H9 (cell line): ENCODE measurements at regions not wholly inside any gene's neighbourhood (a gene's known extent, or its start where the extent isn't known, plus 50 kb on each side); places are given as distances from the start of the nearest gene placed in this dataset.

Experiments
- DNase-seq: peaks from one replicate; pipeline ENCODE4 v3.0.0-alpha.2; 2017
- H2AFZ ChIP-seq: one replicate; pipeline ENCODE4 v1.6.1; 2013; ENCODE audit warnings: mild to moderate bottlenecking, low read length, control low read depth, moderate library complexity
- H2AK5ac ChIP-seq: 2 replicates; pipeline ENCODE4 v1.6.1; 2013; ENCODE audit warnings: low read length, control low read depth, mixed read lengths; ENCODE audit not compliant: insufficient read length
- H2BK120ac ChIP-seq: one replicate; pipeline ENCODE4 v1.6.1; 2013; ENCODE audit warnings: low read depth, mild to moderate bottlenecking, low read length, control low read depth, inconsistent platforms; ENCODE audit not compliant: poor library complexity, severe bottlenecking
- H2BK12ac ChIP-seq: 2 replicates; pipeline ENCODE4 v1.6.1; 2013; ENCODE audit warnings: low read length, control low read depth, mixed read lengths, low read depth; ENCODE audit not compliant: insufficient read length
- H2BK15ac ChIP-seq: 2 replicates; pipeline ENCODE4 v1.6.1; 2013; ENCODE audit warnings: low read depth, low read length, control low read depth
- H2BK20ac ChIP-seq: one replicate; pipeline ENCODE4 v1.6.1; 2013; ENCODE audit warnings: low read depth, mild to moderate bottlenecking, low read length, control low read depth, inconsistent platforms; ENCODE audit not compliant: poor library complexity, severe bottlenecking
- H2BK5ac ChIP-seq: 2 replicates; pipeline ENCODE4 v1.6.1; 2013; ENCODE audit warnings: low read length, control low read depth, mixed read lengths; ENCODE audit not compliant: insufficient read length
- H3K14ac ChIP-seq: 2 replicates; pipeline ENCODE4 v1.6.1; 2013; ENCODE audit warnings: low read length, control low read depth; ENCODE audit not compliant: insufficient read depth
- H3K18ac ChIP-seq: 2 replicates; pipeline ENCODE4 v1.6.1; 2013; ENCODE audit warnings: low read depth, mild to moderate bottlenecking, mixed read lengths, low read length, control low read depth; ENCODE audit not compliant: insufficient read length
- H3K23ac ChIP-seq: 2 replicates; pipeline ENCODE4 v1.6.1; 2013; ENCODE audit warnings: low read length, control low read depth, mixed read lengths, low read depth; ENCODE audit not compliant: insufficient read length
- H3K23me2 ChIP-seq: 2 replicates; pipeline ENCODE4 v1.6.1; 2013; ENCODE audit warnings: low read depth, mild to moderate bottlenecking, mixed read lengths, low read length, control low read depth; ENCODE audit not compliant: insufficient read length, poor library complexity, severe bottlenecking
- H3K27ac ChIP-seq: 2 replicates; pipeline ENCODE4 v1.5.1; 2013; ENCODE audit warnings: low read length, control low read depth, mixed read lengths, low read depth; ENCODE audit not compliant: insufficient read length
- H3K27me3 ChIP-seq: 2 replicates; pipeline ENCODE4 v1.6.1; 2013; ENCODE audit warnings: low read length, control low read depth, inconsistent platforms; ENCODE audit not compliant: insufficient read depth
- H3K4ac ChIP-seq: 2 replicates; pipeline ENCODE4 v1.6.1; 2013; ENCODE audit warnings: low read depth, mild to moderate bottlenecking, control low read depth, inconsistent platforms, low read length, moderate library complexity
- H3K4me1 ChIP-seq: 2 replicates; pipeline ENCODE4 v1.6.1; 2013; ENCODE audit warnings: low read length, control low read depth, inconsistent platforms; ENCODE audit not compliant: insufficient read depth
- H3K4me2 ChIP-seq: 2 replicates; pipeline ENCODE4 v1.6.1; 2013; ENCODE audit warnings: low read length, control low read depth, mixed read lengths; ENCODE audit not compliant: insufficient read length, insufficient read depth
- H3K56ac ChIP-seq: 2 replicates; pipeline ENCODE4 v1.6.1; 2013; ENCODE audit warnings: low read depth, mild to moderate bottlenecking, mixed read lengths, low read length, control low read depth; ENCODE audit not compliant: insufficient read length
- H3K79me1 ChIP-seq: 2 replicates; pipeline ENCODE4 v1.6.1; 2013; ENCODE audit warnings: low read depth, mild to moderate bottlenecking, moderate library complexity, low read length, control low read depth, inconsistent platforms; ENCODE audit not compliant: insufficient read depth, poor library complexity, severe bottlenecking
- H3K79me2 ChIP-seq: 2 replicates; pipeline ENCODE4 v1.6.1; 2013; ENCODE audit warnings: low read length, control low read depth, inconsistent platforms; ENCODE audit not compliant: insufficient read depth
- H3K9ac ChIP-seq: 2 replicates; pipeline ENCODE4 v1.6.1; 2013; ENCODE audit warnings: low read length, control low read depth, mixed read lengths; ENCODE audit not compliant: insufficient read length; ENCODE audit errors: extremely low read depth
- H3K9me3 ChIP-seq: one replicate; pipeline ENCODE4 v1.6.1; 2013; ENCODE audit warnings: low read depth, low read length, inconsistent platforms; ENCODE audit not compliant: control insufficient read depth
- H3T11ph ChIP-seq: one replicate; pipeline ENCODE4 v1.6.1; 2013; ENCODE audit warnings: mild to moderate bottlenecking, low read length, control low read depth, inconsistent platforms
- H4K20me1 ChIP-seq: one replicate; pipeline ENCODE4 v1.6.1; 2013; ENCODE audit not compliant: control insufficient read depth, insufficient read length, insufficient read depth
- H4K5ac ChIP-seq: 2 replicates; pipeline ENCODE4 v1.6.1; 2013; ENCODE audit warnings: low read depth, mild to moderate bottlenecking, mixed read lengths, low read length, control low read depth; ENCODE audit not compliant: insufficient read length
- H4K8ac ChIP-seq: replicated peaks from 2 replicates; pipeline ENCODE4 v1.6.1; 2013; ENCODE audit warnings: low read length, control low read depth, mixed read lengths, low read depth; ENCODE audit not compliant: insufficient read length
- H4K91ac ChIP-seq: 2 replicates; pipeline ENCODE4 v1.6.1; 2013; ENCODE audit warnings: low read depth, mild to moderate bottlenecking, moderate library complexity, mixed read lengths, low read length, control low read depth; ENCODE audit not compliant: insufficient read length
- H3K27ac Mint-ChIP-seq, 3 experiments: 2 replicates in 2 of 3; 3 replicates in 1 of 3; pipeline ENCODE4 v1.8.0; 2020 to 2021; ENCODE audit warnings: mixed read lengths in 3 of 3, mild to moderate bottlenecking in 1 of 3, moderate library complexity in 1 of 3
- H3K27me3 Mint-ChIP-seq: 2 replicates; pipeline ENCODE4 v1.8.0; 2021; ENCODE audit warnings: low read depth, mild to moderate bottlenecking, moderate library complexity, mixed read lengths
- H3K36me3 Mint-ChIP-seq, 3 experiments: 2 replicates in 2 of 3; 3 replicates in 1 of 3; pipeline ENCODE4 v1.8.0; 2020 to 2021; ENCODE audit warnings: low read depth in 3 of 3, mixed read lengths in 3 of 3; ENCODE audit not compliant: insufficient read depth in 1 of 3
- H3K4me1 Mint-ChIP-seq, 2 experiments: 2 replicates each; pipeline ENCODE4 v1.8.0; 2020; ENCODE audit warnings: mixed read lengths in 2 of 2
- H3K4me3 Mint-ChIP-seq, 2 experiments: 2 replicates in 1 of 2; 3 replicates in 1 of 2; pipeline ENCODE4 v1.8.0; 2020 to 2021; ENCODE audit warnings: mild to moderate bottlenecking in 2 of 2, mixed read lengths in 2 of 2, moderate library complexity in 1 of 2
- H3K9me3 Mint-ChIP-seq, 2 experiments: 2 replicates in 1 of 2; 3 replicates in 1 of 2; pipeline ENCODE4 v1.8.0; 2020; ENCODE audit warnings: mild to moderate bottlenecking in 2 of 2, mixed read lengths in 2 of 2, moderate library complexity in 1 of 2
- WGBS: extraction: QIAGEN DNeasy Blood & Tissue Kit; methylation state at CpG from one replicate; pipeline ENCODE4 v1.1.7; 2013; ENCODE audit warnings: missing lambda C conversion rate, low lambda C conversion rate, mixed read lengths; ENCODE audit not compliant: insufficient read length; ENCODE audit errors: extremely low coverage; 5-methylcytosine and 5-hydroxymethylcytosine counted together
- TF ChIP-seq, protein P1 (sequence below): fragments of 200-600 bp; sonication (generic); conservative IDR thresholded peaks from 3 replicates; pipeline ENCODE4 v1.8.0; 2021; ENCODE audit warnings: antibody characterized with exemption, mild to moderate bottlenecking

DNA sequence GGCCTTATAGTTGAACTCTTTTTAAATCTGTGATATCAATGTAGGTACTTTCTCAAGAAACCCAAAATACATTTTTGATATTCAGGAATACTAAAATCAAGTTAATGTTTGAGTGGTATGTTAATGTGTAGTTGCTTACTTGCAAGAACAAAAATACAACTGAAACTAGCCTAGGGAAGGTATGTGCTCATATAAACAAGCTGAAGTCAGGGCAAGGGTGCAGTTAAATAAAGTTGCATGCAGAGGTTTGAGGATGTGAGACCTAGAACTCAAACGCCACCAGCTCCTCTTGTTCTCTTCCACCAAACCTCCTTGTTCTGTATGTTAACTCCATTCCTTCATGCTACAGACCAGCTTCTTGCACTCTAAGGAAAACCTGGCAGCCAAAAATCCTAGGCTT, 388.3 kb upstream of the SMIM21 start:
- Histone ChIP-seq H2AK5ac (no peak overlapping the region), H4K91ac (no peak overlapping the region), H4K20me1 (no peaks in the 10 kb centered on the region), H2BK5ac (no peak overlapping the region), H3K18ac (no peak overlapping the region), H3K9ac (no peak overlapping the region), H3K4me1 (no peaks in the 10 kb centered on the region), H3K79me2 (no peaks in the 10 kb centered on the region), H3K56ac (no peak overlapping the region), H3K27me3 (no peaks in the 10 kb centered on the region), H2AFZ (no peak overlapping the region), H4K8ac (no peak overlapping the region), H3K79me1 (no peaks in the 10 kb centered on the region), H3T11ph (no peak overlapping the region), H3K4ac (no peak overlapping the region), H3K23me2 (no peaks in the 10 kb centered on the region), H2BK15ac (no peak overlapping the region), H3K14ac (no peak overlapping the region), H3K9me3 (no peaks in the 10 kb centered on the region), H3K4me2 (no peak overlapping the region), H4K5ac (no peak overlapping the region), H3K27ac (no peak overlapping the region), H3K23ac (no peak overlapping the region), H2BK120ac (no peak overlapping the region), H2BK20ac (no peak overlapping the region), H2BK12ac (no peak overlapping the region)
- H3K4me1 Mint-ChIP-seq, result peaks cover 0 to 2% of the 10 kb centered on the region in 2 experiments; a peak in 1 of 4 replicates
- H3K36me3 Mint-ChIP-seq, result peaks cover 0 to 2% (median 0%) of the 10 kb centered on the region in 3 experiments; a peak in 2 of 7 replicates
- DNase-seq, result no peak
- no peaks in the 10 kb centered on the region; a peak in 3 of 5 replicates for H3K9me3 Mint-ChIP-seq
- H3K4me3 Mint-ChIP-seq, result no peak overlapping the region
- no peak overlapping the region for H3K27ac Mint-ChIP-seq
- no CpG with 5 or more reads among the region's 1 CpG for WGBS
- H3K27me3 Mint-ChIP-seq, result peaks cover 1% of the 10 kb centered on the region; the same call in 1 of the 2 replicates
- TF ChIP-seq, protein P1, sequence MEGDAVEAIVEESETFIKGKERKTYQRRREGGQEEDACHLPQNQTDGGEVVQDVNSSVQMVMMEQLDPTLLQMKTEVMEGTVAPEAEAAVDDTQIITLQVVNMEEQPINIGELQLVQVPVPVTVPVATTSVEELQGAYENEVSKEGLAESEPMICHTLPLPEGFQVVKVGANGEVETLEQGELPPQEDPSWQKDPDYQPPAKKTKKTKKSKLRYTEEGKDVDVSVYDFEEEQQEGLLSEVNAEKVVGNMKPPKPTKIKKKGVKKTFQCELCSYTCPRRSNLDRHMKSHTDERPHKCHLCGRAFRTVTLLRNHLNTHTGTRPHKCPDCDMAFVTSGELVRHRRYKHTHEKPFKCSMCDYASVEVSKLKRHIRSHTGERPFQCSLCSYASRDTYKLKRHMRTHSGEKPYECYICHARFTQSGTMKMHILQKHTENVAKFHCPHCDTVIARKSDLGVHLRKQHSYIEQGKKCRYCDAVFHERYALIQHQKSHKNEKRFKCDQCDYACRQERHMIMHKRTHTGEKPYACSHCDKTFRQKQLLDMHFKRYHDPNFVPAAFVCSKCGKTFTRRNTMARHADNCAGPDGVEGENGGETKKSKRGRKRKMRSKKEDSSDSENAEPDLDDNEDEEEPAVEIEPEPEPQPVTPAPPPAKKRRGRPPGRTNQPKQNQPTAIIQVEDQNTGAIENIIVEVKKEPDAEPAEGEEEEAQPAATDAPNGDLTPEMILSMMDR, result no peak
